HG02623 (cell line): ENCODE measurements at regions not wholly inside any gene's neighbourhood (a gene's known extent, or its start where the extent isn't known, plus 50 kb on each side); places are given as distances from the start of the nearest gene placed in this dataset.

Experiments used
- ATAC-seq: cut with Tn5 transposase; IDR thresholded peaks from one replicate; pipeline ENCODE4 v1.9.1; 2021; ENCODE audit warnings: moderate library complexity; ENCODE audit not compliant: unreplicated experiment

DNA sequence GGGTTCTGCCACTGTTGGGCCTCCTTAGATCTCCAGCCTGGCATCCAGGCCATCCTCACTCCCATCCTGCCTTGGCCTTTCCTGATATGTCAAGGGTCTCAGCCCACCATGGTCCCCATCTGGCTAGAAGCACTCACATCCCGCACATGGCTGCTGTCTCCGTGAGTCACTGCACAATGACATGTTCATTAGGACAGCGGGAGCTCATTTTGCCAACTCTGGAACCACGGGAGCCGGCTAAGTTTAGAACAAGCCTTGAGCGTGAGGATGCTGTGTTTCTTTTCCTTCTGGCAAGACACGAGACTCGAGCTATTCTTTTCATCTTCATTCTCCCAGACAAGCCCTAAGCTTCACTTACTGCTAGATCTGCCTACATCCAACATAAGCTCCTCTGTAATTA is 65.7 kb upstream of the KSR1 start:
- ATAC-seq = no peak

DNA sequence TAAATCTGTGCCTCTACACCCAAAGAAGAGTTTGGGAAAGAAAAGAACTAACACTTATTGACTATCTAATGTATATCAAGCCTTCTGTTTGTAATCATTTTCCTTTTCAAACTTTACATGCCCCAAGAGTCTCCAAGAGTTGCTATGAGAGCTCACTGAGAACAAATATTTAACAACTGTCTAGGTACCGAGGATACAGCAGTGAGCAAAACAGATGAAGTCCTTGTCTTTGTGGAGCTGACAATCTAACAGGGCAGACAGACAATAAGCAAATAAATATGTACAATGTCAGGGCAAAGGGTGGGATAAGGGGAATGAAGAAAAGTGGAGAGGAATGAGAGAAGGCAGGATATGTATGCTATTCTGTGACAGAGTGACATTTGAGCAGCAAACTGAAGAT is 64.8 kb upstream of the KSR1 start:
- ATAC-seq = no peak

- ATAC-seq = no peak
Observed at GRCh38 chr17:27396045-27396444, 60.2 kb upstream of the KSR1 start.

DNA sequence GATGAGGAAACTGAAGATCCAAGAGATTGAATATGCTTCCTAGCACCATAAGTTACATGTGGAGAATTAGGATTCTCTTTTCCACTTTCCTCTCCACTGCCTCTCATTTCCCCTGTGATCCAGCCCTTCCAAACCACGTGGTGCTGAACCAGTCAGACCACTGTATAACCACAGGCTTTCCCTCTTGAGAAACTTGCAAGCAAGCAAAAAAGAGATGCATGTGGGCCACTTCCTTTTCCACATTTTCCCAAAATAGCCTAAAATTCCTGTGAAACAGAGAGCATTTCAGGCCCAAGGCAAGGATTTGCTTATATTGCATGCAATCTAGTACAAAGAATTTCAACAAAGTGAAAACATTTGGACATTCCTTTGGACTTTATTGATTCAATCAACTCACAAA is 59.3 kb upstream of the KSR1 start:
- no peak for ATAC-seq

DNA sequence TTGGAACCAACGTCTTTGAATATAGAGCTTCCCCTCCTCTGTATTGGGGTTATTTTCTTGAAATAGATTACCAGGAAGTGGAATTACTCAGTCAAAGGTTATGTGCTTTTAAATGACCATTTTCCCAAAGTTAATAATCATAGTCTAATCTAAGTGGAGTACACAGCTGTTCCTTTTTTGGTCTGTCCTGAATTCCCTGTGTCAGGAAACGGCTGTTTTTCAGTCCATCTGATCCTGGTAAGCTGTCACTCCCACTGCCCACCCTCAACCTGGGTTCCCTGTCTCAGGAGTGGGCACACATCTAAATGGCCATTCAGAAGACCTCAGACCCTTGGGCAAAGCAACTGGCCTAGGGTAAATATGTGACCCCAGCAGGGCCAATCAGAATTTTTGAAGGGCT is 57.6 kb upstream of the KSR1 start:
- ATAC-seq = no peak

DNA sequence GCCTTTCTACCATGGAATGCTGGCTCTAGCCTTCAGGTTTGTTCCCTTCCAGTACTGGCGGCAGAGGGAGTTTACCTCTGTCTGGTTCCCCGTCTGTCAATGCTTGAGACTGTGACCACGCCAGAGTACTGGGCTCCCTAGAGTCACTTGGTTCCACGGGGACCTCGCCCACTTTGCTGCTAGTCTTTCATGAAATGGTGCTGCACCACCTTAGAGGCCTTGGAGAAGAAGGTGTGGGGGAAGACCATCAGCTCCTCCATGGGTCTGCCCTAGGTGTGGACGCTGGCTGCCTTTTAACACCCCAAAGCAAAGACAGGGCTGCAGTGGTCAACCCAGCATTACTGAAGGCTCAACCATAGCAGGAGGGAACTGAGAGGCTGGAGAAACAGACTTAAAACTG is 55.3 kb upstream of the KSR1 start:
- no peak for ATAC-seq

DNA sequence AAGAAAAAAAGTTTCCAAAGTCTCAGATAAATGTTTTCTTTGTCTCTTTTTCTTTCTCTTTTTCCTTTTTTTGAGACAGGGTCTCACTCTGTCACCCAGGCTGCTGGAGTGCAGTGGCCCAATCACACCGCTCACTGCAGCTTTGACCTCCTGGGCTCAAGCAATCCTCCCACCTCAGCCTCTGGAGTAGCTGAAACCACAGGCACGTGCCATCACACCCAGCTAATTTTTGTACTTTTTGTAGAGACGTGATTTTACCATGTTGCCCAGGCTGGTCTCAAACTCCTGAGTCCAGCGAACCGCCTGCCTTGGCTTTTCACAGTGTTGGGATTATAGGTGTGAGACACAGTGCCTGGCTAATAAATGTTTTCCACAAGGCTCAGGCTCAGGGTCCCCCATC is 53.3 kb upstream of the KSR1 start:
- ATAC-seq = no peak

DNA sequence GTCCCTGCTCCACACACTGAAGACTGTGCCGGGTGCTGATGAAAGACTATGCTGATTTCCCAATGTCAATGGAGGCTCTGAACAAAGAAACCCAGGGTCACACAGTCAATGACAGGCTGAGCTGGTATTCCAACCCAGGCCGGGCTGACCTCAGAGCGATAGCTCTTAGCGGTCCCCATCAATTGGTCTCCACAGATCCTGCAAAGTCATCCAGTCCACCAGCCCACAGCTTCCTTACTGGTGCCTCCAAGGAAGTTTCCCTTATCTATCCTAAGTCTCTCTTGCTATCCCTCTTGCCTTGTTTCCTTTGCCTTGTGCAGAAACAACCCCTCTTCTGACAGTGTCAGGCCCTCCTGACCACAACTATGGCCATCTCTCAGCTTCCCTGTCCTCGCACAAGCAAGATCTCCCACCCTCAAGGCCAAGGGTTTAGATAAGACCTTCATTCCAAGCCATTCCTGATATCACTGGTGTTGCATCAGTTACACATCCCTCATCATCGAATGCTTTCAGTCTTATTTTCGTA is 52.7 kb upstream of the KSR1 start:
- ATAC-seq = no peak

- ATAC-seq = no peak
Observed at GRCh38 chr17:27404676-27405075, 51.6 kb upstream of the KSR1 start.
